HepG2 (cell line): ENCODE measurements at regions not wholly inside any gene's neighbourhood (a gene's known extent, or its start where the extent isn't known, plus 50 kb on each side); places are given as distances from the start of the nearest gene placed in this dataset.

Source experiments
- ARID3A ChIP-seq: IDR thresholded peaks from 2 replicates; pipeline ENCODE4 v1.6.1; 2012; ENCODE audit warnings: low read depth, low read length, improper control_type of control experiment
- ATF7-NPFF ChIP-seq: sonication (generic); formaldehyde crosslinking; IDR thresholded peaks from 2 replicates; pipeline ENCODE4 v1.8.1; 2023; ENCODE audit warnings: mild to moderate bottlenecking, low read depth, missing genetic modification reagents, moderate library complexity
- GABPA ChIP-seq, 2 experiments: IDR thresholded peaks; 2 replicates each; pipeline ENCODE4 v1.6.1; 2011 to 2016; ENCODE audit warnings: low read depth in 2 of 2, low read length in 1 of 2, missing biosample characterization in 1 of 2, missing genetic modification characterization in 1 of 2
- MEF2D ChIP-seq: sonication (generic); formaldehyde crosslinking; IDR thresholded peaks from 2 replicates; pipeline ENCODE4 v1.5.1; 2020; ENCODE audit warnings: mild to moderate bottlenecking, missing genetic modification reagents
- MIXL1 ChIP-seq: IDR thresholded peaks from 2 replicates; pipeline ENCODE4 v1.6.1; 2016
- SMC3 ChIP-seq: IDR thresholded peaks from 2 replicates; pipeline ENCODE4 v1.6.1; 2011; ENCODE audit warnings: low read length, improper control_type of control experiment
- TOPORS ChIP-seq: sonication (generic); formaldehyde crosslinking; IDR thresholded peaks from 2 replicates; pipeline ENCODE4 v1.8.0; 2023; ENCODE audit warnings: mild to moderate bottlenecking, missing genetic modification reagents
- ZBTB49 ChIP-seq: sonication (generic); formaldehyde crosslinking; IDR thresholded peaks from 2 replicates; pipeline ENCODE4 v1.4.0; 2020; ENCODE audit warnings: missing genetic modification reagents, borderline replicate concordance
- ZFP62 ChIP-seq: sonication (generic); formaldehyde crosslinking; IDR thresholded peaks from 2 replicates; pipeline ENCODE4 v1.4.0; 2020; ENCODE audit warnings: missing genetic modification reagents
- ZFP90 ChIP-seq: sonication (generic); formaldehyde crosslinking; IDR thresholded peaks from 2 replicates; pipeline ENCODE4 v1.8.0; 2022; ENCODE audit warnings: missing genetic modification reagents, mild to moderate bottlenecking, inconsistent platforms, borderline replicate concordance
- ZNF333 ChIP-seq: sonication (generic); formaldehyde crosslinking; IDR thresholded peaks from 2 replicates; pipeline ENCODE4 v1.4.0; 2020; ENCODE audit warnings: mild to moderate bottlenecking, missing genetic modification reagents, borderline replicate concordance
- TF ChIP-seq, protein P1 (sequence below): sonication (generic); formaldehyde crosslinking; IDR thresholded peaks from 2 replicates; pipeline ENCODE4 v1.4.0; 2020; ENCODE audit warnings: missing genetic modification reagents
- TF ChIP-seq, protein P2 (sequence below): sonication (generic); formaldehyde crosslinking; conservative IDR thresholded peaks from 2 replicates; pipeline ENCODE4 v1.4.0; 2020; ENCODE audit warnings: missing genetic modification reagents
- TF ChIP-seq, protein P3 (sequence below): IDR thresholded peaks from 2 replicates; pipeline ENCODE4 v1.6.1; 2016; ENCODE audit warnings: mild to moderate bottlenecking
- TF ChIP-seq, protein P4 (sequence below): sonication (generic); formaldehyde crosslinking; IDR thresholded peaks from 2 replicates; pipeline ENCODE4 v1.4.0; 2020; ENCODE audit warnings: missing genetic modification reagents, mild to moderate bottlenecking, borderline replicate concordance
- TF ChIP-seq, protein P5 (sequence below): sonication (generic); formaldehyde crosslinking; IDR thresholded peaks from 2 replicates; pipeline ENCODE4 v1.5.0; 2020; ENCODE audit warnings: missing genetic modification reagents

GRCh38 chrX:109858602-109859341, 125.7 kb upstream of the ACSL4 start (continued):
- no peak for TF ChIP-seq ZBTB49
- TF ChIP-seq ARID3A, result 0 out of 2 replicates have a peak, but pooled peaks have one; percentile 11
- TF ChIP-seq TOPORS (CRISPR knock-in tag), result no peak
- no peak for TF ChIP-seq ZFP90 (CRISPR knock-in tag)
- no peak for TF ChIP-seq MEF2D (CRISPR knock-in tag)
- TF ChIP-seq, protein P1, sequence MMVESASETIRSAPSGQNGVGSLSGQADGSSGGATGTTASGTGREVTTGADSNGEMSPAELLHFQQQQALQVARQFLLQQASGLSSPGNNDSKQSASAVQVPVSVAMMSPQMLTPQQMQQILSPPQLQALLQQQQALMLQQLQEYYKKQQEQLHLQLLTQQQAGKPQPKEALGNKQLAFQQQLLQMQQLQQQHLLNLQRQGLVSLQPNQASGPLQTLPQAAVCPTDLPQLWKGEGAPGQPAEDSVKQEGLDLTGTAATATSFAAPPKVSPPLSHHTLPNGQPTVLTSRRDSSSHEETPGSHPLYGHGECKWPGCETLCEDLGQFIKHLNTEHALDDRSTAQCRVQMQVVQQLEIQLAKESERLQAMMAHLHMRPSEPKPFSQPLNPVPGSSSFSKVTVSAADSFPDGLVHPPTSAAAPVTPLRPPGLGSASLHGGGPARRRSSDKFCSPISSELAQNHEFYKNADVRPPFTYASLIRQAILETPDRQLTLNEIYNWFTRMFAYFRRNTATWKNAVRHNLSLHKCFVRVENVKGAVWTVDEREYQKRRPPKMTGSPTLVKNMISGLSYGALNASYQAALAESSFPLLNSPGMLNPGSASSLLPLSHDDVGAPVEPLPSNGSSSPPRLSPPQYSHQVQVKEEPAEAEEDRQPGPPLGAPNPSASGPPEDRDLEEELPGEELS (CRISPR knock-in tag), result 0 out of 2 replicates have a peak, but pooled peaks have one; percentile 12
- TF ChIP-seq, protein P2, sequence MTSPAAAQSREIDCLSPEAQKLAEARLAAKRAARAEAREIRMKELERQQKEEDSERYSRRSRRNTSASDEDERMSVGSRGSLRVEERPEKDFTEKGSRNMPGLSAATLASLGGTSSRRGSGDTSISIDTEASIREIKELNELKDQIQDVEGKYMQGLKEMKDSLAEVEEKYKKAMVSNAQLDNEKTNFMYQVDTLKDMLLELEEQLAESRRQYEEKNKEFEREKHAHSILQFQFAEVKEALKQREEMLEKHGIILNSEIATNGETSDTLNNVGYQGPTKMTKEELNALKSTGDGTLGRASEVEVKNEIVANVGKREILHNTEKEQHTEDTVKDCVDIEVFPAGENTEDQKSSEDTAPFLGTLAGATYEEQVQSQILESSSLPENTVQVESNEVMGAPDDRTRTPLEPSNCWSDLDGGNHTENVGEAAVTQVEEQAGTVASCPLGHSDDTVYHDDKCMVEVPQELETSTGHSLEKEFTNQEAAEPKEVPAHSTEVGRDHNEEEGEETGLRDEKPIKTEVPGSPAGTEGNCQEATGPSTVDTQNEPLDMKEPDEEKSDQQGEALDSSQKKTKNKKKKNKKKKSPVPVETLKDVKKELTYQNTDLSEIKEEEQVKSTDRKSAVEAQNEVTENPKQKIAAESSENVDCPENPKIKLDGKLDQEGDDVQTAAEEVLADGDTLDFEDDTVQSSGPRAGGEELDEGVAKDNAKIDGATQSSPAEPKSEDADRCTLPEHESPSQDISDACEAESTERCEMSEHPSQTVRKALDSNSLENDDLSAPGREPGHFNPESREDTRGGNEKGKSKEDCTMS (CRISPR knock-in tag), result no peak
- no peak for TF ChIP-seq ATF7-NPFF (CRISPR knock-in tag)
- TF ChIP-seq MIXL1 (CRISPR knock-in tag), result 0 out of 2 replicates have a peak, but pooled peaks have one; percentile 13
- no peak for TF ChIP-seq ZNF333 (CRISPR knock-in tag)
- TF ChIP-seq SMC3, result no peak
- TF ChIP-seq GABPA (IDR thresholded peaks at IDR 0.05; ENCODE audit: low read depth, low read length), result no peak
- TF ChIP-seq GABPA (CRISPR knock-in tag; IDR thresholded peaks at IDR 0.05; ENCODE audit: low read depth), result no peak
- TF ChIP-seq, protein P3, sequence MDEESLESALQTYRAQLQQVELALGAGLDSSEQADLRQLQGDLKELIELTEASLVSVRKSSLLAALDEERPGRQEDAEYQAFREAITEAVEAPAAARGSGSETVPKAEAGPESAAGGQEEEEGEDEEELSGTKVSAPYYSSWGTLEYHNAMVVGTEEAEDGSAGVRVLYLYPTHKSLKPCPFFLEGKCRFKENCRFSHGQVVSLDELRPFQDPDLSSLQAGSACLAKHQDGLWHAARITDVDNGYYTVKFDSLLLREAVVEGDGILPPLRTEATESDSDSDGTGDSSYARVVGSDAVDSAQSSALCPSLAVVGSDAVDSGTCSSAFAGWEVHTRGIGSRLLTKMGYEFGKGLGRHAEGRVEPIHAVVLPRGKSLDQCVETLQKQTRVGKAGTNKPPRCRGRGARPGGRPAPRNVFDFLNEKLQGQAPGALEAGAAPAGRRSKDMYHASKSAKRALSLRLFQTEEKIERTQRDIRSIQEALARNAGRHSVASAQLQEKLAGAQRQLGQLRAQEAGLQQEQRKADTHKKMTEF (CRISPR knock-in tag), result peak; percentile 4
- no peak for TF ChIP-seq ZFP62
- TF ChIP-seq, protein P4, sequence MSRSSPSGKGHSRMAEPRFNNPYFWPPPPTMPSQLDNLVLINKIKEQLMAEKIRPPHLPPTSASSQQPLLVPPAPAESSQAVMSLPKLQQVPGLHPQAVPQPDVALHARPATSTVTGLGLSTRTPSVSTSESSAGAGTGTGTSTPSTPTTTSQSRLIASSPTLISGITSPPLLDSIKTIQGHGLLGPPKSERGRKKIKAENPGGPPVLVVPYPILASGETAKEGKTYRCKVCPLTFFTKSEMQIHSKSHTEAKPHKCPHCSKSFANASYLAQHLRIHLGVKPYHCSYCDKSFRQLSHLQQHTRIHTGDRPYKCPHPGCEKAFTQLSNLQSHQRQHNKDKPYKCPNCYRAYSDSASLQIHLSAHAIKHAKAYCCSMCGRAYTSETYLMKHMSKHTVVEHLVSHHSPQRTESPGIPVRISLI (CRISPR knock-in tag), result no peak
- TF ChIP-seq, protein P5, sequence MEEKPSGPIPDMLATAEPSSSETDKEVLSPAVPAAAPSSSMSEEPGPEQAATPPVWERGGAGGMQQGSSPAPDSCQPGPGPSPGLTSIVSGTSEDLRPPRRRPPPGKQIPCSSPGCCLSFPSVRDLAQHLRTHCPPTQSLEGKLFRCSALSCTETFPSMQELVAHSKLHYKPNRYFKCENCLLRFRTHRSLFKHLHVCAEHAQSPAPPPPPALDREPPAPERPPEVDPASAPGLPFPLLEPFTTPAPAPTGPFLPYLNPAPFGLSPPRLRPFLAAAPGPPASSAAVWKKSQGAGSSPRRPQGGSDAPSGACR (CRISPR knock-in tag), result no peak
